Vagina (tissue), 2 donors: ENCODE measurements at regions not wholly inside any gene's neighbourhood (a gene's known extent, or its start where the extent isn't known, plus 50 kb on each side); places are given as distances from the start of the nearest gene placed in this dataset.

Experiments
- CTCF ChIP-seq, 3 experiments: fragments of 450-650 bp in 2 of 3; fragments of 200-600 bp in 1 of 3; sonication (generic) in 1 of 3; IDR thresholded peaks; one replicate each; pipeline ENCODE4 v1.5.1; 2017 to 2019; ENCODE audit warnings: antibody characterized with exemption in 3 of 3, mild to moderate bottlenecking in 2 of 3, moderate library complexity in 2 of 3
- POLR2A ChIP-seq, 2 donors: fragments of 450-650 bp; IDR thresholded peaks; one replicate each; pipeline ENCODE4 v1.6.1; 2017; ENCODE audit warnings: antibody characterized with exemption in 2 of 2, mild to moderate bottlenecking in 2 of 2, moderate library complexity in 2 of 2
- POLR2AphosphoS5 ChIP-seq, 2 donors: sonication (generic); formaldehyde crosslinking; IDR thresholded peaks; one replicate each; pipeline ENCODE4 v1.9.0; 2017; ENCODE audit warnings: antibody characterized with exemption in 2 of 2, mild to moderate bottlenecking in 2 of 2, low read depth in 1 of 2; ENCODE audit not compliant: insufficient read depth in 1 of 2

- TF ChIP-seq CTCF (IDR thresholded peaks at IDR 0.05) (no peak), POLR2A (IDR thresholded peaks at IDR 0.05) (no peak), POLR2AphosphoS5 (IDR thresholded peaks at IDR 0.05; ENCODE audit: insufficient read depth in 1 of 2, low read depth in 1 of 2) (no peak)
Observed at GRCh38 chr14:38880643-38881524, 222.2 kb downstream of the SEC23A start.
